Occipital lobe (tissue), 1 donor: ENCODE measurements at regions not wholly inside any gene's neighbourhood (a gene's known extent, or its start where the extent isn't known, plus 50 kb on each side); places are given as distances from the start of the nearest gene placed in this dataset.

ENCODE experiments used
- DNase-seq: peaks from one replicate; lab custom pipeline; 2025; lab: John Stamatoyannopoulos, UW

GRCh38 chr13:40469581-40470310, 196.7 kb downstream of the FOXO1 start:
- DNase-seq, result no peak

DNA sequence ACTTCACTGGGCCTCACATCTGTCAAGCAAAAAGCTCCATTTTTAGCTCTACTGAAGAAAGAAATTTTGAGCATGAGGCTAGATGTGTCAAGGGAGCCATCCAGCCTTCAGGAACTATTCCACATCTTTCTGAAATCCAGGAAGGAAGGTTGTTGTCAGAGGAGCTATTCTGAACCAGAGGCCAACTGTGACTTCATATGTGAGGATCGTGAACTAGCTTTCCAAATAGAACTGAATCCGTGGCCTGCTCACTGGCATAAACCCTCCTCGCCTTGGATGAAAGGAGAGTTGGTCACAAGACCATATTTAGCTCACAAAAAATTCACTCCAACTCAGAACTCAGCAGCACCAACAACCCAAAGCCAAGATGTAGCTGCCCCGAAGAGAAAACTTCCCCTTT, 195.8 kb downstream of the FOXO1 start:
- no peak for DNase-seq

DNA sequence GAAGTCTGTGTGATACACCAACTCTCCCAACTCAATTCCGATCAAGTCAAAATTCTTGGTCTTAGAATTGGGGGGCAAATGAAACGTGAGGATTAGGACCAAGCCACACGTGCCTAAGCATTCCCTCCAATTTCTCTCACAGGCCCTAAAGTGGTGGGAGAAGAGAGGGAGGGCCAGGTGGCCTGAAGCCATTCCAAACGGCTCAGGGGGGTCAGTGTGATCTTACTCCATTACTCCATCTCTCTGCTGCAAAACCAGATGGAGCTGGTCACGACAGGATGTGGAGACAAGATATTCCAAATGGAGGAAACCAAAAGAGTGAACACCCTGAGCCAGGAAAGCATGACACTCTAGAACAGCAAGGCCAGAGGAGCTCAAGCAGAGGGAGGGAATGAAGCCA, 195.4 kb downstream of the FOXO1 start:
- DNase-seq, result no peak

GRCh38 chr13:40471911-40472310, 194.5 kb downstream of the FOXO1 start:
- DNase-seq, result no peak

- DNase-seq, result no peak
Measured at GRCh38 chr13:40472427-40473220, 193.8 kb downstream of the FOXO1 start.

GRCh38 chr13:40475617-40476016, 190.8 kb downstream of the FOXO1 start:
- no peak for DNase-seq

DNA sequence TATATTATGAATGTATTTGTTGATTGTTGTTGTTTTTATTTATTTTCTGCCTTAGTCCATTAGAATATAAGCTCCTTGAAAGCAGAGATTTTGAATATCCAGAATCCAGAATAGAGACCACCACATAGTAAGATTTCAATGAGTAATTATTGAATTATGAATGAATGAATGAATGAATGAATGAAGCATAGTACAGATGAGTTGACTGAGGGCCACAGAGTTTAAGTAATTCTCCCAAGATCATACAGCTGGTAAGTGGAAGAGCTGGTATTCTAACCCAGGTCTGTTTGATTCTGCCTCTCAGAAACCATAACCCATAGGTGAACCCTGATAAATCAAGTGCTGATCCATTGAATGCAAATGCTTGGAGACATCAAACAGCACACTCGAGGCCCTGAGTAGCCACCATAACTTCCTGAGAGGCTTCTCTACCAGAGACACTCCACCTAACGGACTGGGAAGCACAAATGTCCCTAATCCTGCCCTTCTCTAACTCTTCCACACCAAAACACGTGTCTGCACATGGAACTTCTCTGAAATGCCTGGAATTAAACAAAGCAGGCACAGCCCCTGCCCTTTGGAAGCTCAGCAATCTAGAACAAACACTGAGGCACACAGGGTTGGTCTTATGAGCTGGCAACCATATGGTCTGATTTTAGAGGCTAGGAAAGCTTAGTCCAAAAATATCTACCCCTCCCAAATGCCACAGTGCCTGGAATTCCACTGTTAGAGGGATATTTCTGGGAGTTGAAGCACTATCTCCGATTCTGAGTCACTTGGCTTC, 190.1 kb downstream of the FOXO1 start:
- DNase-seq, result no peak

GRCh38 chr13:40477623-40478608, 188.5 kb downstream of the FOXO1 start:
- no peak for DNase-seq

DNA sequence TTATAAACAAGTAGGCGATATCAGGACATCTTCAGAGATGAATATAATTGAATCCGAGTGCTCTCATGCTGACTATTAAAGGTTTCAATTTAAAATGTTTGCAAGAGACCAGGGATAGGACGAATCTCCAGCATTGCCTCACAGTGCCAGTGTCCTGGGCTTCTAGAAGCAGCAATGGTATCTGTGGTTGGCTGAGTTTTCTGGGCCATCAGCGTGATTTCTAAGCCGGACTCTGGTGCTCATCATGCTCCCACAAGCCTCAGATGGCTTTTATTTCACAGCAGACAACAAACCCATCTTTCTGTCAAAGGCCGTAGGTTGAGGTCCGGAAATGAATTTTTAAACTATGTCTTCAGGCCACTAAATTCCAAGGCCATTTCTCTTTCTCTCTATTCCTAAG, 187.7 kb downstream of the FOXO1 start:
- no peak for DNase-seq

- peak; percentile 39 for DNase-seq
Measured at GRCh38 chr13:40479196-40479845, 187.1 kb downstream of the FOXO1 start.

- no peak for DNase-seq
Measured at GRCh38 chr13:40480012-40480914, 186.2 kb downstream of the FOXO1 start.

GRCh38 chr13:40480915-40481516, 185.4 kb downstream of the FOXO1 start:
- DNase-seq, result no peak

DNA sequence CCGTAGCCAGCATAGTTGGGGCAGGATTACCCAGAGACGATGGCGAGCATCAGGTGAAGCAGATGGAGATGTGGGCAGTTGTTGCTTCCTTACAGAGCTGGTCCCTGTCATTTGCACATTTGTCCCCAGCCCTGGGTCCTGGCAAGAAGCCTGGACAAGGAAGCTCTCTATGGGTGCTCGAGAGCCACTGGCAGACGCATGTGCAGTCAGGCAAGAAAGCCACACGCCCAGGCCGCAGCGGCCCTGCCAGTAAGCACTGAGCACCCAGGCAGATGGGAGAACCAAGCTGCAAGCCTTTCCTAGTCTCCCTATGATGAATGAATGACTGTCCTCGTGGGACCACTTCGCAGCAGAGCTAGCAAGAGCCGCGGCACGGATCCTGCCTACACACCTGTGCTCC, 182.8 kb downstream of the FOXO1 start:
- DNase-seq, result peak; percentile 51

GRCh38 chr13:40484101-40484800, 182.2 kb downstream of the FOXO1 start:
- no peak for DNase-seq

GRCh38 chr13:40484974-40485373, 181.5 kb downstream of the FOXO1 start:
- no peak for DNase-seq

DNA sequence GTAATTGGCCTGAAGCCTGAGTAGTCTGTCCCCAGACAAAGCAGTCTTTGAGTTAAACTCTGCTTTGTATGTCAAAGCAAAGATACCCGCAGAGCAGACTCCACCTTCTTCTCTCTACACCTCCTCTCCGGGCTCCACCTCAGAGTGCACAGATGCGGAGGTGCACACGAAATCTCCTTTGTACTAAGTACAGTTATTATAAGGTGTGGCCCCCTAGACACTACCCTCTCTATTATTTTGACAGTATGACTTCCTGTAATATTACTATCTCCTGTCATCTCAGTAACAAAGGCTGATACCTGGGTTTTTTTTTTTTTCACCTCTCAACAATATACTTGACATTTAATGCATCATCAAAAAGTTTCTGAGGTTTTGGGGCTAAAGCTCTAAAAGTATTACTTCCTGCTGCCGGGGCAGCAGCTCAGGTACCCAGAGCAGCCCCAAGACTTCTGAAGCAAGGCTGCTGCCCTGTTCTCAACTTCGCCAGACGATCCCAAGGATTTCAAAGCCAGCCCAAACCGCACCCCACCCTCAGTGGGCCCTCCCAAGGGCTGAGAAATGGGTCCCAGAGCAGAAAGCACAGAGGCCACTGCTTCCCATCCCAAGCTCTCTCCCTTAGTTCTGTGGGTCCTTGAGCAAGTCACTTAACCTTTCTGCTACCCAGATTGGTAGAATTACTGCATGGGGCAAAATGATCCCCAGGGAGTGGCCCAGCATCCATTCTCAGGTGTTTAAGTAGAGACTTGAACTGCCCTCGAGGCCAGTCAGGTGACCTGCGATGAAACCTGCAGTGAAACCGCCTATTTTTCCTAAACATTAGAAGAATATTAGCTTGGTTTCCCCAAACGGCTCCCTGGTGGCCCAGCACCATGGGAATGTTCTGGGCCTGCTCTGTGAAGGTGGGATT, 180.6 kb downstream of the FOXO1 start:
- no peak for DNase-seq

DNA sequence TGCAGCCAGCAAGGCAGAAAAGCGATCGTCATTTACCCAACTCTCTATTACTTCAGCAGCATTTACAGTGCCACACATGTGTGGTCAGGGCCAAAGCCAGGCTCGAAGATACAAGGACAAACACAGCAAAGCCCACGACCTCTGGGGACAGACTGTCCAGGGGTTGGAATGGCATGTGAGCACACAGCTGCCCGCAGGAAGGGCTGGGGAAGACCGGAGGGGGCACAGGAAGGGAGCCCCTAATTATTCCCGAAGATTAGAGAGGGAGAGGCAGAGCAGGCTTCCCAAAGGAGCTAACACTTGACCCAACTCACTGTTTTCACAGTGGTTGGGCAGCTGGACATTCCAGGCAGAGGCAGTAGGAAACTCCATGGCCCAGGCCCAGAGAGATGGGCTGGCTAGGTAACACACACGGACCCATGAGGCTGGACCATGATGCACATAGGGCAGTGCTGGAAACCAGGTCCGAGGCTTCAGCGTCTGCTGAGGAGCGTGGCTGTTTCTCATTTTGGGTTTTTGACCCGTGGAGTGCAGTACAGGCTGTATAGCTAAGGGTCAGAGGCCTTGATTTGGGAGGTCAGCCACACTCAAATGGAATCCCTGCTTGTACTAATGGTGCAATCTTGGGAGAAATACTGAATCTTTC, 179.8 kb downstream of the FOXO1 start:
- no peak for DNase-seq
